ENCODE measurements at regions not wholly inside any gene's neighbourhood (a gene's known extent, or its start where the extent isn't known, plus 50 kb on each side); places are given as distances from the start of the nearest gene placed in this dataset.
A peak's percentile ranks its signal among the peaks of the same experiment; 100 is the strongest.

DNA sequence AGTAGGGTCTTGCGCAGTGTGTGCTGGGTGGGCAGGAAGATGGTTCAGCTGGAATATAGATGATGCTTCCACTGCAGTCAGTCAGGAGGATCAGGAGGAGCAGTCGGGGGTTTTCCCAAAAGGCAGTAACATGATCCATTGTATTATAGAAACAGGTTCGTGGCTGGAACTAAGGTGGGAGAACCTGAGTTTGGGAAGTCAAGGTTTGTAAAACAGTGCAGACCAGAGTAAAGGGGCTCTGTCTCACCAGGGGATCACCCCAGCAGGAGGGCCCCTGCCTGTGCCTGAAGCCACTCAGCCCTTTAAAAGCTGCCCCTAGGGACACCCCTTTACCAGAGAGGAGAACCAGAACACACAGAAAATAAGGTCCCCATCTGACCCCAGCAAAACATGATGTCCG is 213.4 kb downstream of the AUH start:
- H3K36me3 ChIP-seq (ENCODE audit: insufficient read depth): no peaks in the 10 kb centered on the region
- H3K27me3 ChIP-seq (ENCODE audit: insufficient read depth): no peaks in the 10 kb centered on the region
- peaks cover 8% of the 10 kb centered on the region; the same call in 1 of the 2 replicates for H3K4me1 ChIP-seq (ENCODE audit: insufficient read depth)
- DNase-seq (ENCODE audit: low spot score) (no peak), ATAC-seq (peak; percentile 38; the same call in 1 of the 3 replicates)
- no peak overlapping the region for H3K27ac ChIP-seq (ENCODE audit: low read depth)
- no peak overlapping the region for H3K4me3 ChIP-seq
- H3K36me3 Mint-ChIP-seq (ENCODE audit: low read depth): peaks cover 42% of the 10 kb centered on the region
- H3K27me3 Mint-ChIP-seq (ENCODE audit: insufficient read depth, low read depth, poor library complexity): peaks cover 7% of the 10 kb centered on the region
- H3K4me1 Mint-ChIP-seq: peaks cover 18% of the 10 kb centered on the region
- H3K27ac Mint-ChIP-seq: no peak overlapping the region
- H3K79me2 ChIP-seq (replicated peaks; ENCODE audit: insufficient read depth): no peaks in the 10 kb centered on the region
- no peaks in the 10 kb centered on the region for H3F3A ChIP-seq (replicated peaks; ENCODE audit: low read depth)
- no peak overlapping the region for H3K4me2 ChIP-seq
- H3K4me3 Mint-ChIP-seq: no peak overlapping the region
- no peak overlapping the region for H2AFZ ChIP-seq
- H4K20me1 ChIP-seq (replicated peaks; ENCODE audit: insufficient read depth): no peaks in the 10 kb centered on the region
- H3K9me2 ChIP-seq (ENCODE audit: insufficient read depth): peaks cover 5% of the 10 kb centered on the region; the same call in 1 of the 2 replicates
- TF ChIP-seq ZNF331 (CRISPR knock-in tag; IDR thresholded peaks at IDR 0.05; ENCODE audit: low read depth) (no peak), EZH2 (IDR thresholded peaks at IDR 0.05; ENCODE audit: low read depth, unreplicated experiment) (no peak), JUNB (IDR thresholded peaks at IDR 0.05; ENCODE audit: unreplicated experiment) (no peak), POLR2AphosphoS5 (IDR thresholded peaks at IDR 0.05; ENCODE audit: low read depth) (no peak), EZH2phosphoT487 (IDR thresholded peaks at IDR 0.05; ENCODE audit: unreplicated experiment) (no peak), ZNF114 (CRISPR knock-in tag; IDR thresholded peaks at IDR 0.05) (no peak), ZNF462 (CRISPR knock-in tag; IDR thresholded peaks at IDR 0.05) (no peak)
- TF ChIP-seq, protein P1, sequence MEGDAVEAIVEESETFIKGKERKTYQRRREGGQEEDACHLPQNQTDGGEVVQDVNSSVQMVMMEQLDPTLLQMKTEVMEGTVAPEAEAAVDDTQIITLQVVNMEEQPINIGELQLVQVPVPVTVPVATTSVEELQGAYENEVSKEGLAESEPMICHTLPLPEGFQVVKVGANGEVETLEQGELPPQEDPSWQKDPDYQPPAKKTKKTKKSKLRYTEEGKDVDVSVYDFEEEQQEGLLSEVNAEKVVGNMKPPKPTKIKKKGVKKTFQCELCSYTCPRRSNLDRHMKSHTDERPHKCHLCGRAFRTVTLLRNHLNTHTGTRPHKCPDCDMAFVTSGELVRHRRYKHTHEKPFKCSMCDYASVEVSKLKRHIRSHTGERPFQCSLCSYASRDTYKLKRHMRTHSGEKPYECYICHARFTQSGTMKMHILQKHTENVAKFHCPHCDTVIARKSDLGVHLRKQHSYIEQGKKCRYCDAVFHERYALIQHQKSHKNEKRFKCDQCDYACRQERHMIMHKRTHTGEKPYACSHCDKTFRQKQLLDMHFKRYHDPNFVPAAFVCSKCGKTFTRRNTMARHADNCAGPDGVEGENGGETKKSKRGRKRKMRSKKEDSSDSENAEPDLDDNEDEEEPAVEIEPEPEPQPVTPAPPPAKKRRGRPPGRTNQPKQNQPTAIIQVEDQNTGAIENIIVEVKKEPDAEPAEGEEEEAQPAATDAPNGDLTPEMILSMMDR (conservative IDR thresholded peaks at IDR 0.05; ENCODE audit: low read depth in 2 of 2): no peak
- TF ChIP-seq, protein P2, sequence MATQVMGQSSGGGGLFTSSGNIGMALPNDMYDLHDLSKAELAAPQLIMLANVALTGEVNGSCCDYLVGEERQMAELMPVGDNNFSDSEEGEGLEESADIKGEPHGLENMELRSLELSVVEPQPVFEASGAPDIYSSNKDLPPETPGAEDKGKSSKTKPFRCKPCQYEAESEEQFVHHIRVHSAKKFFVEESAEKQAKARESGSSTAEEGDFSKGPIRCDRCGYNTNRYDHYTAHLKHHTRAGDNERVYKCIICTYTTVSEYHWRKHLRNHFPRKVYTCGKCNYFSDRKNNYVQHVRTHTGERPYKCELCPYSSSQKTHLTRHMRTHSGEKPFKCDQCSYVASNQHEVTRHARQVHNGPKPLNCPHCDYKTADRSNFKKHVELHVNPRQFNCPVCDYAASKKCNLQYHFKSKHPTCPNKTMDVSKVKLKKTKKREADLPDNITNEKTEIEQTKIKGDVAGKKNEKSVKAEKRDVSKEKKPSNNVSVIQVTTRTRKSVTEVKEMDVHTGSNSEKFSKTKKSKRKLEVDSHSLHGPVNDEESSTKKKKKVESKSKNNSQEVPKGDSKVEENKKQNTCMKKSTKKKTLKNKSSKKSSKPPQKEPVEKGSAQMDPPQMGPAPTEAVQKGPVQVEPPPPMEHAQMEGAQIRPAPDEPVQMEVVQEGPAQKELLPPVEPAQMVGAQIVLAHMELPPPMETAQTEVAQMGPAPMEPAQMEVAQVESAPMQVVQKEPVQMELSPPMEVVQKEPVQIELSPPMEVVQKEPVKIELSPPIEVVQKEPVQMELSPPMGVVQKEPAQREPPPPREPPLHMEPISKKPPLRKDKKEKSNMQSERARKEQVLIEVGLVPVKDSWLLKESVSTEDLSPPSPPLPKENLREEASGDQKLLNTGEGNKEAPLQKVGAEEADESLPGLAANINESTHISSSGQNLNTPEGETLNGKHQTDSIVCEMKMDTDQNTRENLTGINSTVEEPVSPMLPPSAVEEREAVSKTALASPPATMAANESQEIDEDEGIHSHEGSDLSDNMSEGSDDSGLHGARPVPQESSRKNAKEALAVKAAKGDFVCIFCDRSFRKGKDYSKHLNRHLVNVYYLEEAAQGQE (IDR thresholded peaks at IDR 0.05; ENCODE audit: unreplicated experiment): no peak
- peaks cover 57% of the 10 kb centered on the region for H3K9me3 Mint-ChIP-seq
